Spinal cord (tissue), 9 donors: ENCODE measurements at regions not wholly inside any gene's neighbourhood (a gene's known extent, or its start where the extent isn't known, plus 50 kb on each side); places are given as distances from the start of the nearest gene placed in this dataset.
A peak's percentile ranks its signal among the peaks of the same experiment; 100 is the strongest.
"Not testable (repeated sequence)": the region's sequence is repeated elsewhere in the genome, so short reads cannot be mapped to it uniquely, and the experiment has no call there.

Experiments
- DNase-seq, 6 donors: peaks; one replicate each; pipeline versions ENCODE4 v3.0.0 to v3.0.0-alpha.2; 2013 to 2015; ENCODE audit warnings: low spot score in 6 of 6, low read depth in 4 of 6
- H3K27ac ChIP-seq: one replicate; pipeline ENCODE4 v1.5.1; 2013; ENCODE audit warnings: low read depth, low read length, control low read depth
- H3K27me3 ChIP-seq: one replicate; pipeline ENCODE4 v1.6.1; 2013; ENCODE audit warnings: low read length; ENCODE audit not compliant: control insufficient read depth, insufficient read depth
- H3K36me3 ChIP-seq: one replicate; pipeline ENCODE4 v1.6.1; 2013; ENCODE audit warnings: low read length; ENCODE audit not compliant: control insufficient read depth, insufficient read depth
- H3K4me1 ChIP-seq: one replicate; pipeline ENCODE4 v1.6.1; 2013; ENCODE audit warnings: low read length; ENCODE audit not compliant: control insufficient read depth, insufficient read depth
- H3K4me3 ChIP-seq: one replicate; pipeline ENCODE4 v1.5.1; 2013; ENCODE audit warnings: low read depth, low read length, control low read depth
- H3K9me3 ChIP-seq: one replicate; pipeline ENCODE4 v1.6.1; 2013; ENCODE audit warnings: low read length; ENCODE audit not compliant: control insufficient read depth, insufficient read depth
- WGBS: methylation state at CpG from one replicate; pipeline ENCODE4 v1.1.5; 2013; ENCODE audit warnings: missing lambda C conversion rate; ENCODE audit not compliant: insufficient coverage; 5-methylcytosine and 5-hydroxymethylcytosine counted together
- donor health status: healthy.

- Histone ChIP-seq H3K36me3 (no peaks in the 10 kb centered on the region), H3K9me3 (peaks cover 2% of the 10 kb centered on the region), H3K27ac (no peak overlapping the region), H3K4me3 (no peak overlapping the region), H3K4me1 (no peaks in the 10 kb centered on the region), H3K27me3 (no peaks in the 10 kb centered on the region)
- DNase-seq, result no peak
- 100% methylated on average over 1 of the region's 1 CpG for WGBS
Measured at GRCh38 chr6:67812693-67813092, 822.4 kb upstream of the ADGRB3 start.

GRCh38 chr6:67812125-67812524, 823.0 kb upstream of the ADGRB3 start:
- Histone ChIP-seq H3K9me3 (peaks cover 2% of the 10 kb centered on the region), H3K36me3 (no peaks in the 10 kb centered on the region), H3K27me3 (no peaks in the 10 kb centered on the region), H3K4me1 (no peaks in the 10 kb centered on the region), H3K4me3 (no peak overlapping the region), H3K27ac (no peak overlapping the region)
- no peak for DNase-seq
- WGBS, result no CpG with 5 or more reads among the region's 1 CpG

DNA sequence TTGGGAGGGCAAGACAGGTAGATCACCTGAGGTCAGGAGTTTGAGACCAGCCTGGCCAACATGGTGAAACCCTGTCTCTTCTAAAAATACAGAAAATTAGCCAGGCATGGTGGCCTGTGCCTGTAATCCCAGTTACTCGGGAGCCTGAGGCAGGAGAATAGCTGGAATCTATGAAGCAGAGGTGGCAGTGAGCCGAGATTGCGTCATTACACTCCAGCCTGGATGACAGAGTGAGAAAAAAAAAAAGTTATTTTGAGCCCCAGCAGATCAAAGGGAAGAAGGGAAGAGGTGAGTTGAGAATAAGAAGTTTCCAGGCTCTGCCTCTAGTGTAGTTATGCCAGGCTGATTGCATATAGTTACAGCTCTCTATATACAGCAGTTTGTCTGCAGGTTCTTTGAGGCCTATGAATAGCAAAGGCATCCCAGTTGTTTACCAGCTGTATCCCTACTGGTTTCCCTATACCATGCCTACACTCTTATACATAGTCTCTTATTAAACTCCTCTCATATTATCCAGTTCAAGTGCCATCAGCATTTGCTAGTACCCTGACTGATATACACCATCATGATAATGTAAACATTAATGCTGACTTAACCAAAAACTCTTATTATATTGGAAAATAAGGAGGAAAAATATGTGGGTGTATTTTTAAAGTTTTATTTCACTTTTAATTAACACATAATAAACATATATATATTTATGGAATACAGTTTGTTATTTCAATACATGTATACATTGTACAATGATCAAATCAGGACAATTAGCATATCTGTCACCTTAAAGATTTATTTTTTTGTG, 823.6 kb upstream of the ADGRB3 start:
- 88% methylated on average over 3 of the region's 3 CpGs for WGBS

DNA sequence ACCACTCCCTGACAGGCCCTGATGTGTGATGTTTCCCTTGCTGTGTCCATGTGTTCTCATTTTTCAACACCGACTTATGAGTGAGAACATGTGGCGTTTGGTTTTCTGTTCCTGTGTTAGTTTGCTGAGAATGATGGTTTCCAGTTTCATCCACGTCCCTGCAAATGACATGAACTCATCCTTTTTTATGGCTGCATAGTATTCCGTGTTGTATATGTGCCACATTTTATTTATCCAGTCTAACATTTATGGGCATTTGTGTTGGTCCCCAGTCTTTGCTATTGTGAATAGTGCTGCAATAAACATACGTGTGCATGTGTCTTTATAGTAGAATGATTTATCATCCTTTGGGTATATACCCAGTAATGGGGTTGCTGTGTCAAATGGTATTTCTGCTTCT, 830.3 kb upstream of the ADGRB3 start:
- not testable (repeated sequence) for H3K4me1 ChIP-seq, H3K9me3 ChIP-seq, H3K4me3 ChIP-seq, DNase-seq, H3K36me3 ChIP-seq, H3K27ac ChIP-seq, H3K27me3 ChIP-seq
- 100% methylated on average over 1 of the region's 5 CpGs for WGBS

More for the DNA sequence above, 823.6 kb upstream of the ADGRB3 start:
- DNase-seq, result no peak
- Histone ChIP-seq H3K4me1 (no peaks in the 10 kb centered on the region), H3K36me3 (no peaks in the 10 kb centered on the region), H3K27me3 (no peaks in the 10 kb centered on the region), H3K27ac (no peak overlapping the region), H3K9me3 (peaks cover 2% of the 10 kb centered on the region), H3K4me3 (no peak overlapping the region)

- DNase-seq, result peak in 2 of 6 donors; percentile 7 to 10
- H3K9me3 ChIP-seq, result peaks cover 7% of the 10 kb centered on the region
Measured at GRCh38 chr6:67802771-67803170, 832.3 kb upstream of the ADGRB3 start.

GRCh38 chr6:67792996-67793395, 842.1 kb upstream of the ADGRB3 start:
- Histone ChIP-seq H3K4me3 (no peak overlapping the region), H3K27ac (no peak overlapping the region), H3K36me3 (no peaks in the 10 kb centered on the region), H3K9me3 (no peaks in the 10 kb centered on the region), H3K4me1 (no peaks in the 10 kb centered on the region), H3K27me3 (no peaks in the 10 kb centered on the region)
- DNase-seq, result no peak
- 71% methylated on average over 2 of the region's 2 CpGs for WGBS

More at GRCh38 chr6:67802771-67803170, 832.3 kb upstream of the ADGRB3 start:
- no peak overlapping the region for H3K4me3 ChIP-seq
- no peaks in the 10 kb centered on the region for H3K4me1 ChIP-seq
- no peaks in the 10 kb centered on the region for H3K27me3 ChIP-seq
- H3K27ac ChIP-seq, result no peak overlapping the region
- no peaks in the 10 kb centered on the region for H3K36me3 ChIP-seq

DNA sequence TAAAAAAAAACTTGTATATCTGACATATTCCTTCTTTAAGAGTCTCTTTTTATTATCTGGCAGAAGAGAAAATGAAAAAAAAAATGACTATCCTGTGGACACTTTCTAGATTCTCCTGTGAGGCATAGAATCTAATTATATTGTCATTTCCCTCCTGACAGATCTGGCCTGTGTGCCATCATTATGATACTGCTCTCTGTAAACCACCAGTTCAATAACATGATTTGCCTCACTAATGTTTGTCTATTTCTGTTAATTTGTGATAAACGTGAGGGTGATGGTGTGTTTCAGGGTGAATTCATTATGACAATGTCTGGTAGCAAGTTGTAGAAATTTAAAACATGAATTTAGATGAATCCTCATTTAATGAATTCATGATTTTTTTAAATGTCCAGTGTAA, 844.5 kb upstream of the ADGRB3 start:
- DNase-seq, result peak in 1 of 6 donors; percentile 24
- Histone ChIP-seq H3K9me3 (peaks cover under 1% of the 10 kb centered on the region), H3K36me3 (no peaks in the 10 kb centered on the region), H3K4me1 (no peaks in the 10 kb centered on the region), H3K27ac (no peak overlapping the region), H3K27me3 (no peaks in the 10 kb centered on the region), H3K4me3 (no peak overlapping the region)
- no CpG with 5 or more reads among the region's 1 CpG for WGBS

- not testable (repeated sequence) for H3K9me3 ChIP-seq, H3K4me1 ChIP-seq, H3K27ac ChIP-seq, H3K27me3 ChIP-seq, DNase-seq, H3K4me3 ChIP-seq, H3K36me3 ChIP-seq
- WGBS, result no CpG with 5 or more reads among the region's 1 CpG
Measured at GRCh38 chr6:67787119-67787518, 848.0 kb upstream of the ADGRB3 start.

- no peak for DNase-seq
- Histone ChIP-seq H3K4me3 (no peak overlapping the region), H3K27me3 (no peaks in the 10 kb centered on the region), H3K27ac (no peak overlapping the region), H3K36me3 (no peaks in the 10 kb centered on the region), H3K4me1 (no peaks in the 10 kb centered on the region), H3K9me3 (no peaks in the 10 kb centered on the region)
- 83% methylated on average over 1 of the region's 3 CpGs for WGBS
Measured at GRCh38 chr6:67779876-67780275, 855.2 kb upstream of the ADGRB3 start.

DNA sequence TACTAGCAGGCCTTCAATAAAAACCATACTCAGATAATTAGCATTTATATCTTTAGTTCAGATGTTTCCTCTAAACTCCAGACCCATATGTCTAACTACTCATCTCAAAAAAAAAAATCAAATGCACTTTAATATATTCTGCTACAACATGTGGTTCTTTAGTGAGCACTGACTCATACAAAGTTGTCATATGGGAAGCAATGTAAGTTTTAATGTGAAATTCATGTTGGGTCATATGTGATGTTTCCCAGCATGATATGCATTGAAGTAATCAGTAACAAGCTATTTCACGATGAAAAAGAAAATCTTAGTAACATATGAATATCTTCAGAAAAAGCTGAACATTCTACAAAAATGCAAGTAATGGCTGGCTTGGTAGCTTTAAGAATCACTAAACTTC, 859.7 kb upstream of the ADGRB3 start:
- Histone ChIP-seq H3K4me3 (no peak overlapping the region), H3K27me3 (no peaks in the 10 kb centered on the region), H3K27ac (no peak overlapping the region), H3K9me3 (no peaks in the 10 kb centered on the region), H3K36me3 (no peaks in the 10 kb centered on the region), H3K4me1 (no peaks in the 10 kb centered on the region)
- no CpG with 5 or more reads among the region's 1 CpG for WGBS
- DNase-seq, result peak in 2 of 6 donors; percentile 23 to 43
